ENCODE measurements at regions not wholly inside any gene's neighbourhood (a gene's known extent, or its start where the extent isn't known, plus 50 kb on each side); places are given as distances from the start of the nearest gene placed in this dataset.

- intact Hi-C loops (cut with micrococcal nuclease; ENCODE audit: unreplicated experiment) (no loop called here), in situ Hi-C loops (cut with MboI) (no loop called here)
- no peak for ATAC-seq
- RAD21 ChIA-PET (ENCODE audit: unreplicated experiment): interaction anchor here (0.9 to 1.7 kb wide), 2 partner anchors 10 to 189 kb away, joined by 3 to 8 read pairs; no protein-coding TSS in a partner anchor
- FAIRE-seq: no peak
- no peak overlapping the region for H3K4me3 ChIP-seq
- TF ChIP-seq RCOR1 (conservative IDR thresholded peaks at IDR 0.05; ENCODE audit: low read depth, low read length) (no peak), TARDBP (IDR thresholded peaks at IDR 0.05; ENCODE audit: borderline replicate concordance) (no peak), ZBTB11 (CRISPR knock-in tag; IDR thresholded peaks at IDR 0.05) (no peak), E2F4 (IDR thresholded peaks at IDR 0.05; ENCODE audit: low read depth, low read length) (no peak), WRNIP1 (IDR thresholded peaks at IDR 0.05; ENCODE audit: borderline replicate concordance, low read depth, low read length) (no peak), ZBED1 (IDR thresholded peaks at IDR 0.05; ENCODE audit: borderline replicate concordance) (no peak), ZNF622 (IDR thresholded peaks at IDR 0.05) (no peak), CTCF (IDR thresholded peaks at IDR 0.05 in 2 of 3, conservative IDR thresholded peaks at IDR 0.05 in 1 of 3; ENCODE audit: control insufficient read depth in 2 of 3, extremely low read depth in 1 of 3, insufficient read depth in 1 of 3, low read depth in 3 of 3, low read length in 3 of 3) (no peak), MXI1 (IDR thresholded peaks at IDR 0.05; ENCODE audit: low read depth, low read length) (no peak), TBL1XR1 (IDR thresholded peaks at IDR 0.05; ENCODE audit: low read depth, low read length) (no peak), ZNF592 (IDR thresholded peaks at IDR 0.05) (no peak)
- no peaks in the 10 kb centered on the region for H3K36me3 ChIP-seq (ENCODE audit: control insufficient read depth in 2 of 2, insufficient read depth in 2 of 2, low read length in 1 of 2)
- no peaks in the 10 kb centered on the region for H3K79me2 ChIP-seq (ENCODE audit: control insufficient read depth, insufficient read depth, low read length)
- H3K4me1 ChIP-seq (ENCODE audit: control insufficient read depth, insufficient read depth, low read length): peaks cover 5% of the 10 kb centered on the region; the same call in 1 of the 2 replicates
- H3K9me3 ChIP-seq (replicated peaks; ENCODE audit: control insufficient read depth, insufficient read depth, low read length): no peaks in the 10 kb centered on the region; the same call in 2 of the 3 replicates
- BruUV-seq (replicated peaks): no TSS peak
- DNase-seq (ENCODE audit: low read depth, low spot score): no peak
- SMC1A ChIA-PET (ENCODE audit: uncharacterized antibody, unreplicated experiment): interaction anchor here (1.1 to 2.1 kb wide), 4 partner anchors 8 to 11 kb away, joined by 3 to 11 read pairs (median 4); no protein-coding TSS in a partner anchor
- 53% methylated on average over 3 of the region's 3 CpGs for WGBS (ENCODE audit: insufficient coverage, insufficient replicate concordance, low lambda C conversion rate, missing lambda C conversion rate)
- H3K4me2 ChIP-seq (ENCODE audit: control insufficient read depth, insufficient read depth): no peak overlapping the region
- CTCF ChIA-PET: interaction anchor here (1.0 to 3.7 kb wide), 3 partner anchors 8 to 189 kb away, joined by 3 to 26 read pairs (median 4); no protein-coding TSS in a partner anchor
- no peak overlapping the region for H2AFZ ChIP-seq (ENCODE audit: control insufficient read depth, low read depth, low read length)
- no peaks in the 10 kb centered on the region for H4K20me1 ChIP-seq (ENCODE audit: control insufficient read depth, insufficient read depth)
- no peak overlapping the region for H3K9ac ChIP-seq (ENCODE audit: control insufficient read depth, insufficient read depth, low read length)
- H3K27ac ChIP-seq (ENCODE audit: control insufficient read depth, insufficient read depth): no peak overlapping the region
- POLR2A ChIA-PET: interaction anchor here (0.7 kb wide), 1 partner anchor 888 kb away, joined by 3 read pairs; no protein-coding TSS in a partner anchor
- no peaks in the 10 kb centered on the region for H3K27me3 ChIP-seq (replicated peaks in 1 of 2; ENCODE audit: control insufficient read depth in 2 of 2, insufficient read depth in 2 of 2, low read length in 1 of 2)
Observed at GRCh38 chr13:30855569-30855968, 50.5 kb upstream of the MEDAG start.

All from GM12878 (cell line).